ENCODE measurements at regions not wholly inside any gene's neighbourhood (a gene's known extent, or its start where the extent isn't known, plus 50 kb on each side); places are given as distances from the start of the nearest gene placed in this dataset.

- Mint-ChIP-seq H3K4me3 (no peak overlapping the region), H3K9me3 (no peaks in the 10 kb centered on the region), H3K27me3 (peaks cover 6% of the 10 kb centered on the region), H3K4me1 (ENCODE audit: unreplicated experiment) (peaks cover 39% of the 10 kb centered on the region), H3K27ac (no peak overlapping the region), H3K36me3 (no peaks in the 10 kb centered on the region)
- no peak for TF ChIP-seq CTCF (conservative IDR thresholded peaks at IDR 0.05)
- no peak for DNase-seq (ENCODE audit: extremely low spot score, unreplicated experiment)
These were observed 111.0 kb downstream of the GAS1 start for GRCh38 chr9:86836266-86836665.

GRCh38 chr9:86830356-86830755 lies 117.0 kb downstream of the GAS1 start:
- Mint-ChIP-seq H3K36me3 (no peaks in the 10 kb centered on the region), H3K4me1 (ENCODE audit: unreplicated experiment) (peaks cover 3% of the 10 kb centered on the region), H3K4me3 (no peak overlapping the region), H3K27ac (no peak overlapping the region), H3K9me3 (no peaks in the 10 kb centered on the region), H3K27me3 (no peaks in the 10 kb centered on the region)
- no peak for TF ChIP-seq CTCF (conservative IDR thresholded peaks at IDR 0.05)
- no peak for DNase-seq (ENCODE audit: extremely low spot score, unreplicated experiment)

GRCh38 chr9:86829496-86830046 lies 117.7 kb downstream of the GAS1 start:
- no peak overlapping the region for H3K4me3 Mint-ChIP-seq
- H3K9me3 Mint-ChIP-seq = no peaks in the 10 kb centered on the region

GRCh38 chr9:86828631-86829030 lies 118.7 kb downstream of the GAS1 start:
- Mint-ChIP-seq H3K4me1 (ENCODE audit: unreplicated experiment) (peaks cover 3% of the 10 kb centered on the region), H3K27ac (no peak overlapping the region), H3K36me3 (no peaks in the 10 kb centered on the region), H3K9me3 (no peaks in the 10 kb centered on the region), H3K27me3 (no peaks in the 10 kb centered on the region), H3K4me3 (no peak overlapping the region)
- no peak for TF ChIP-seq CTCF (conservative IDR thresholded peaks at IDR 0.05)
- no peak for DNase-seq (ENCODE audit: extremely low spot score, unreplicated experiment)

More at GRCh38 chr9:86829496-86830046, 117.7 kb downstream of the GAS1 start:
- DNase-seq (ENCODE audit: extremely low spot score, unreplicated experiment) = no peak
- Mint-ChIP-seq H3K27ac (no peak overlapping the region), H3K36me3 (no peaks in the 10 kb centered on the region), H3K4me1 (ENCODE audit: unreplicated experiment) (peaks cover 3% of the 10 kb centered on the region), H3K27me3 (no peaks in the 10 kb centered on the region)
- TF ChIP-seq CTCF (conservative IDR thresholded peaks at IDR 0.05) = no peak

- no peak for TF ChIP-seq CTCF (conservative IDR thresholded peaks at IDR 0.05)
- no peaks in the 10 kb centered on the region for H3K36me3 Mint-ChIP-seq
- H3K4me1 Mint-ChIP-seq (ENCODE audit: unreplicated experiment) = peaks cover 3% of the 10 kb centered on the region
- H3K4me3 Mint-ChIP-seq = no peak overlapping the region
- no peak for DNase-seq (ENCODE audit: extremely low spot score, unreplicated experiment)
- no peaks in the 10 kb centered on the region for H3K27me3 Mint-ChIP-seq
- H3K27ac Mint-ChIP-seq = no peak overlapping the region
- no peaks in the 10 kb centered on the region for H3K9me3 Mint-ChIP-seq
These were observed 119.4 kb downstream of the GAS1 start for GRCh38 chr9:86827893-86828292.

GRCh38 chr9:86825299-86825698 lies 122.0 kb downstream of the GAS1 start:
- DNase-seq (ENCODE audit: extremely low spot score, unreplicated experiment) = no peak
- peaks cover 16% of the 10 kb centered on the region for H3K4me1 Mint-ChIP-seq (ENCODE audit: unreplicated experiment)
- no peak overlapping the region for H3K27ac Mint-ChIP-seq
- no peaks in the 10 kb centered on the region for H3K9me3 Mint-ChIP-seq
- H3K36me3 Mint-ChIP-seq = no peaks in the 10 kb centered on the region
- H3K4me3 Mint-ChIP-seq = no peak overlapping the region
- H3K27me3 Mint-ChIP-seq = no peaks in the 10 kb centered on the region
- no peak for TF ChIP-seq CTCF (conservative IDR thresholded peaks at IDR 0.05)
